Trophoblast cell (in vitro differentiated cells and primary cell): ENCODE measurements at regions not wholly inside any gene's neighbourhood (a gene's known extent, or its start where the extent isn't known, plus 50 kb on each side); places are given as distances from the start of the nearest gene placed in this dataset.

Source experiments
- DNase-seq, 2 donors: peaks; one replicate each; pipeline ENCODE4 v3.0.0-alpha.2; 2016
- H2AFZ ChIP-seq: 2 replicates; pipeline ENCODE4 v1.6.1; 2013; ENCODE audit warnings: low read length, moderate library complexity, mild to moderate bottlenecking; ENCODE audit not compliant: insufficient read depth, poor library complexity
- H2AK5ac ChIP-seq: 2 replicates; pipeline ENCODE4 v1.6.1; 2013; ENCODE audit warnings: mild to moderate bottlenecking, low read length
- H2BK120ac ChIP-seq: 2 replicates; pipeline ENCODE4 v1.6.1; 2013; ENCODE audit warnings: low read length, mild to moderate bottlenecking, moderate library complexity; ENCODE audit not compliant: insufficient read depth, poor library complexity
- H2BK12ac ChIP-seq: 2 replicates; pipeline ENCODE4 v1.6.1; 2013; ENCODE audit warnings: mild to moderate bottlenecking, low read length, moderate library complexity
- H2BK5ac ChIP-seq: 2 replicates; pipeline ENCODE4 v1.6.1; 2013; ENCODE audit warnings: low read length, low read depth, moderate library complexity, mild to moderate bottlenecking; ENCODE audit not compliant: poor library complexity
- H3K14ac ChIP-seq: 2 replicates; pipeline ENCODE4 v1.6.1; 2013; ENCODE audit warnings: mild to moderate bottlenecking, low read length
- H3K18ac ChIP-seq: 2 replicates; pipeline ENCODE4 v1.6.1; 2013; ENCODE audit warnings: mild to moderate bottlenecking, low read length
- H3K23ac ChIP-seq: 2 replicates; pipeline ENCODE4 v1.6.1; 2013; ENCODE audit warnings: low read length
- H3K27ac ChIP-seq: 2 replicates; pipeline ENCODE4 v1.5.1; 2013; ENCODE audit warnings: low read depth, mild to moderate bottlenecking, inconsistent platforms, low read length, moderate library complexity
- H3K27me3 ChIP-seq: 2 replicates; pipeline ENCODE4 v1.6.1; 2013; ENCODE audit warnings: inconsistent platforms, mild to moderate bottlenecking, low read length, moderate library complexity; ENCODE audit not compliant: insufficient read depth
- H3K36me3 ChIP-seq, 2 experiments: 1 replicate in 1 of 2; 2 replicates in 1 of 2; pipeline ENCODE4 v1.6.1; 2013; ENCODE audit warnings: low read length in 2 of 2, mild to moderate bottlenecking in 2 of 2, moderate library complexity in 1 of 2; ENCODE audit not compliant: insufficient read depth in 2 of 2, control insufficient read depth in 1 of 2
- H3K4ac ChIP-seq: 2 replicates; pipeline ENCODE4 v1.6.1; 2013; ENCODE audit warnings: low read depth, mild to moderate bottlenecking, low read length, moderate library complexity
- H3K4me1 ChIP-seq, 2 experiments: 1 replicate in 1 of 2; 2 replicates in 1 of 2; pipeline ENCODE4 v1.6.1; 2013; ENCODE audit warnings: low read length in 2 of 2, mild to moderate bottlenecking in 2 of 2, moderate library complexity in 1 of 2; ENCODE audit not compliant: insufficient read depth in 2 of 2, control insufficient read depth in 1 of 2
- H3K4me2 ChIP-seq: 2 replicates; pipeline ENCODE4 v1.6.1; 2013; ENCODE audit warnings: inconsistent platforms, mild to moderate bottlenecking, low read length, moderate library complexity
- H3K4me3 ChIP-seq: 2 replicates; pipeline ENCODE4 v1.5.1; 2013; ENCODE audit warnings: mild to moderate bottlenecking, low read depth, low read length, inconsistent platforms
- H3K79me1 ChIP-seq: one replicate; pipeline ENCODE4 v1.6.1; 2013; ENCODE audit warnings: low read length
- H3K79me2 ChIP-seq: 2 replicates; pipeline ENCODE4 v1.6.1; 2013; ENCODE audit warnings: low read length, mild to moderate bottlenecking; ENCODE audit not compliant: control insufficient read depth, insufficient read depth, poor library complexity
- H3K9ac ChIP-seq: 2 replicates; pipeline ENCODE4 v1.6.1; 2013; ENCODE audit warnings: mild to moderate bottlenecking, low read length
- H3K9me3 ChIP-seq: 2 replicates; pipeline ENCODE4 v1.6.1; 2013; ENCODE audit warnings: low read depth, mild to moderate bottlenecking, control low read depth, inconsistent platforms, low read length; ENCODE audit not compliant: insufficient read depth
- H4K12ac ChIP-seq: 2 replicates; pipeline ENCODE4 v1.6.1; 2013; ENCODE audit warnings: low read depth, mild to moderate bottlenecking, low read length, moderate library complexity
- H4K8ac ChIP-seq: 2 replicates; pipeline ENCODE4 v1.6.1; 2013; ENCODE audit warnings: low read depth, mild to moderate bottlenecking, low read length, moderate library complexity
- H4K91ac ChIP-seq: one replicate; pipeline ENCODE4 v1.6.1; 2013; ENCODE audit warnings: low read depth, mild to moderate bottlenecking, low read length, moderate library complexity
- WGBS: extraction: QIAGEN DNeasy Blood & Tissue Kit; methylation state at CpG from one replicate; pipeline ENCODE4 v1.1.7; 2013; ENCODE audit warnings: missing lambda C conversion rate; ENCODE audit not compliant: insufficient read length, insufficient coverage; ENCODE audit errors: extremely low coverage; 5-methylcytosine and 5-hydroxymethylcytosine counted together

DNA sequence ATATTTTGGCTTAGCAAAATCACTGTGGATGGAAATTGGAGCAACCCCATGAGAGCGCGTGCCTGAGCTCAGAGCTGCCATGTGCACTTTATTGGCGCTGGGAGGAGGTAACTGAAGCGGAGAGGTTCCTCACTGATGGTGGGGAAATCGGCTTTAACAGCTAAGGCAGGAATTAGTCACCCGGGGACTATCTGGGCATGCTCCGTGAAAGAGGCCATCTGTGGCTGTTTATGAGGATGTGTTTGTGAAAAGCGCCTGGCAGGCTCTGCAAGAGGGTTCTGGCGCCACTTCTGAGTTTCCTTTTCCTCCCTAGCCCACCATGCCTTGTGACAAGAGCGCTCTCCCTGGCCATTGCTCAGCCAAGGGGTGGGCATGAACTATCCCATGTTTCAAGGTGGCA lies 815.6 kb downstream of the UQCRFS1 start:
- no peak for DNase-seq
- H3K79me1 ChIP-seq: no peaks in the 10 kb centered on the region
- H2AK5ac ChIP-seq: no peak overlapping the region
- no peaks in the 10 kb centered on the region for H3K4me1 ChIP-seq
- H2AFZ ChIP-seq: no peak overlapping the region
- WGBS: no CpG with 5 or more reads among the region's 10 CpGs
- H2BK120ac ChIP-seq: no peak overlapping the region
- no peak overlapping the region for H3K23ac ChIP-seq
- no peak overlapping the region for H3K14ac ChIP-seq
- H3K36me3 ChIP-seq: no peaks in the 10 kb centered on the region
- no peak overlapping the region for H3K4ac ChIP-seq
- H3K4me3 ChIP-seq: no peak overlapping the region
- H2BK12ac ChIP-seq: no peak overlapping the region
- no peak overlapping the region for H3K4me2 ChIP-seq
- H3K27me3 ChIP-seq: no peaks in the 10 kb centered on the region
- no peak overlapping the region for H4K12ac ChIP-seq
- no peak overlapping the region for H3K27ac ChIP-seq
- H2BK5ac ChIP-seq: no peak overlapping the region
- H3K9me3 ChIP-seq: no peaks in the 10 kb centered on the region
- H4K8ac ChIP-seq: no peak overlapping the region
- H3K79me2 ChIP-seq: no peaks in the 10 kb centered on the region
- no peak overlapping the region for H3K9ac ChIP-seq
- no peak overlapping the region for H3K18ac ChIP-seq
- no peak overlapping the region for H4K91ac ChIP-seq

DNA sequence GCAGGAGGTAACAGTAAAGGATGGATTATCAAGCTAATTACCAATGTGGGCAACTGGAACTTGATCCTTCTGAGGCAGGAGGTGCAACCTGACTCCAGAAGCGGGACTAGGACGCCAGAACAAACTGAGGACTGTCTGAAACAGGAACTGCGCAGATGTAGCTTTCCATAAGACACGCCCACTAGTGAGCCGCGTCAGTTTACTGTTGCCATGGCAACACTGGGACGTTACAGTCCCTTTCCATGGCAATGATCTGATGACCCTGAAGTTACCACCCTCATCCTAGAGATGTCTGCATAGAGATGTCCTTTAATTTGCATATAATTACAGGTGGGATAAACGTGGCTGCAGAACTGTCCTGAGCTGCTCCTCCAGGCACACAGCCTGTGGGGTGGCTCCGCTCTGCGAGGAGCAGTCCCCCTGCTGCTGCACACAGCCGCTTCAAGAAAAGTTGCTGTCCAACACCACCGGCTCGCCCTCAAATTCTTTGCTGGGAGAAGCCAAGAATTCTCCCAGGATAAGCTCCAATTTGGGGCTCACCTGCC lies 816.6 kb downstream of the UQCRFS1 start:
- no peak overlapping the region for H4K91ac ChIP-seq
- H3K4me1 ChIP-seq: no peaks in the 10 kb centered on the region
- no peak overlapping the region for H3K14ac ChIP-seq
- no peaks in the 10 kb centered on the region for H3K79me1 ChIP-seq
- no peak overlapping the region for H2BK5ac ChIP-seq
- H3K9ac ChIP-seq: no peak overlapping the region
- H3K18ac ChIP-seq: no peak overlapping the region
- H3K27ac ChIP-seq: no peak overlapping the region
- no peak overlapping the region for H3K23ac ChIP-seq
- H3K79me2 ChIP-seq: no peaks in the 10 kb centered on the region
- no peaks in the 10 kb centered on the region for H3K36me3 ChIP-seq
- no peak overlapping the region for H3K4ac ChIP-seq
- no peak overlapping the region for H3K4me3 ChIP-seq
- no peaks in the 10 kb centered on the region for H3K27me3 ChIP-seq
- no CpG with 5 or more reads among the region's 13 CpGs for WGBS
- H2AFZ ChIP-seq: no peak overlapping the region
- DNase-seq: no peak
- H2BK12ac ChIP-seq: no peak overlapping the region
- H2AK5ac ChIP-seq: no peak overlapping the region
- no peak overlapping the region for H4K8ac ChIP-seq
- H3K9me3 ChIP-seq: no peaks in the 10 kb centered on the region
- no peak overlapping the region for H2BK120ac ChIP-seq
- no peak overlapping the region for H4K12ac ChIP-seq
- H3K4me2 ChIP-seq: no peak overlapping the region

DNA sequence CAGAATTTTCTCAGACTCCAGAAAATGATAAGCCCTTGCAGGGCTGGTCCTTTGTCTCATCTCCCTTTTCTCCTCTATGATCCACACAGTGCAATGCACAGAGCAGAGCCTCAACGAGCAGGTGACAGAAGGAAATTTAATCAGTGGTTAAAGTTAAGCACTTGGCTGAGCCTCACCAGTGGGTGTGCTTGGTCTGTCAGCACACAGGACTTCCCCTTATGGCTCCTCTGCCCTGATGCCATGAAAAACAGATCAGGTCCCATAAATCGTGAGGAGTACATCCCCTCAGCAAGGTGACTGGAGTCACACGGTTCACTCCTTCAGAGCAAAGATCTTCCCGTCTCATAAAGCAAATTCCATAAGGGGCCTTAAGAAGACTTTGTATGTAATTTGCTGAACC lies 818.2 kb downstream of the UQCRFS1 start:
- H3K23ac ChIP-seq: no peak overlapping the region
- no peak overlapping the region for H2BK5ac ChIP-seq
- H3K79me1 ChIP-seq: no peaks in the 10 kb centered on the region
- no CpG with 5 or more reads among the region's 4 CpGs for WGBS
- no peak overlapping the region for H3K4ac ChIP-seq
- no peak overlapping the region for H4K8ac ChIP-seq
- H4K91ac ChIP-seq: no peak overlapping the region
- H2BK12ac ChIP-seq: no peak overlapping the region
- H3K27me3 ChIP-seq: no peaks in the 10 kb centered on the region
- no peak overlapping the region for H2AFZ ChIP-seq
- no peak overlapping the region for H4K12ac ChIP-seq
- H2AK5ac ChIP-seq: no peak overlapping the region
- H3K9ac ChIP-seq: no peak overlapping the region
- no peaks in the 10 kb centered on the region for H3K79me2 ChIP-seq
- H3K18ac ChIP-seq: no peak overlapping the region
- DNase-seq: no peak
- no peaks in the 10 kb centered on the region for H3K4me1 ChIP-seq
- no peaks in the 10 kb centered on the region for H3K36me3 ChIP-seq
- no peak overlapping the region for H2BK120ac ChIP-seq
- no peaks in the 10 kb centered on the region for H3K9me3 ChIP-seq
- H3K14ac ChIP-seq: no peak overlapping the region
- H3K4me2 ChIP-seq: no peak overlapping the region
- no peak overlapping the region for H3K27ac ChIP-seq
- H3K4me3 ChIP-seq: no peak overlapping the region

DNA sequence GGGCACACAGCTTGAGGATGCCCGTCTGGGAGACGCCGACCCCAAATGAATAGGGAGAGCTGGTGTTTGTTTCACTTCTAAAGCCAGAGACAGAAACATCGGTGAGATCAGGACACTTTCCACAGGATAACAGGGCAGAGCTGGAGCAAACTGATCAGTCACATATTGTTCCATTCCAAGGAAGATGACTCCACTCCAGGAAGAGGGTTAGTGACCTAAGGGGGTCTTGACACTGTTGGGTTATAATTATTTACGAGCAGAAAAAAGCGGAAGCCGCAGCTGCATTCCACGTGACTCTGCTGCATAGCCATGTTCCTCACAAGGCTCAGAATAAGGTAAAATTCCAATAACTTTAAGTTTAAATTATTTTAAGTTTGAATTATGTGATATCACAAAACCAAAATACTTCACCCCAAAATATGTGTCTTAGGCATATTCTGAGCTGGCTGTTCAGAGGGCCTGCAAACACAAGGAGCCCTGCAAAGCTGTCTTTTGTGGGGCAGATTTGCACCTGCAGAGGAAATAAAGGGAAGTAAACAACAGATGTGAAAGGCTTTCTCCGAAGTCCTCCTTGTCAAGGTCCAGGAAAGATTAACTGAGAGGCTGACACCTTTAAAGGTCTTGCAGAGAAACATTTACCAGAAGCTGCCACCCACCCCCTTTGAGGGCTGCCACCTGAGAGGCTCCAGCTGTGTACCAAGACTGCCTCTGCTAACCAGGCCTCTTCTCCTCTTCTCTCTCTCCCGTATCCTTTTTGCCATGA lies 819.2 kb downstream of the UQCRFS1 start:
- no peak overlapping the region for H3K9ac ChIP-seq
- no peak overlapping the region for H3K4ac ChIP-seq
- no peak overlapping the region for H3K27ac ChIP-seq
- no peaks in the 10 kb centered on the region for H3K27me3 ChIP-seq
- peak overlapping the region; percentile 44 for H3K4me3 ChIP-seq
- whole genome bisulfite sequencing: no CpG with 5 or more reads among the region's 10 CpGs
- H2BK120ac ChIP-seq: no peak overlapping the region
- no peak overlapping the region for H2BK5ac ChIP-seq
- no peaks in the 10 kb centered on the region for H3K79me2 ChIP-seq
- H3K4me2 ChIP-seq: no peak overlapping the region
- H2AFZ ChIP-seq: no peak overlapping the region
- H3K23ac ChIP-seq: no peak overlapping the region
- H3K4me1 ChIP-seq: no peaks in the 10 kb centered on the region
- H3K79me1 ChIP-seq: no peaks in the 10 kb centered on the region
- no peak overlapping the region for H2BK12ac ChIP-seq
- H4K12ac ChIP-seq: no peak overlapping the region
- no peaks in the 10 kb centered on the region for H3K9me3 ChIP-seq
- H3K18ac ChIP-seq: no peak overlapping the region
- DNase-seq: no peak
- H3K36me3 ChIP-seq: no peaks in the 10 kb centered on the region
- H4K8ac ChIP-seq: no peak overlapping the region
- H3K14ac ChIP-seq: no peak overlapping the region
- no peak overlapping the region for H2AK5ac ChIP-seq
- H4K91ac ChIP-seq: no peak overlapping the region
